ENCODE measurements at regions not wholly inside any gene's neighbourhood (a gene's known extent, or its start where the extent isn't known, plus 50 kb on each side); places are given as distances from the start of the nearest gene placed in this dataset.

- no peak for DNase-seq
Observed at GRCh38 chr7:118298771-118299170, 74.3 kb downstream of the ANKRD7 start.

GRCh38 chr7:118300177-118300576 is 75.7 kb downstream of the ANKRD7 start:
- DNase-seq, result no peak

GRCh38 chr7:118304100-118304499 is 79.6 kb downstream of the ANKRD7 start:
- no peak for DNase-seq

- DNase-seq, result no peak
Observed at GRCh38 chr7:118305671-118306070, 81.2 kb downstream of the ANKRD7 start.

GRCh38 chr7:118306771-118307170 is 82.3 kb downstream of the ANKRD7 start:
- DNase-seq, result no peak

- no peak for DNase-seq
Observed at GRCh38 chr7:118311121-118311836, 86.8 kb downstream of the ANKRD7 start.

GRCh38 chr7:118312051-118312450 is 87.5 kb downstream of the ANKRD7 start:
- no peak for DNase-seq

GRCh38 chr7:118312966-118313365 is 88.5 kb downstream of the ANKRD7 start:
- DNase-seq, result no peak

GRCh38 chr7:118324790-118325449 is 100.4 kb downstream of the ANKRD7 start:
- DNase-seq, result no peak

GRCh38 chr7:118325450-118325808 is 100.9 kb downstream of the ANKRD7 start:
- no peak for DNase-seq

GRCh38 chr7:118327174-118327573 is 102.7 kb downstream of the ANKRD7 start:
- no peak for DNase-seq

GRCh38 chr7:118328505-118329211 is 104.2 kb downstream of the ANKRD7 start:
- DNase-seq, result no peak

GRCh38 chr7:118330388-118330787 is 105.9 kb downstream of the ANKRD7 start:
- no peak for DNase-seq

- no peak for DNase-seq
Observed at GRCh38 chr7:118346748-118347147, 122.2 kb downstream of the ANKRD7 start.

- DNase-seq, result no peak
Observed at GRCh38 chr7:118349604-118350003, 125.1 kb downstream of the ANKRD7 start.

- no peak for DNase-seq
Observed at GRCh38 chr7:118350260-118350659, 125.8 kb downstream of the ANKRD7 start.

- peak; percentile 80 for DNase-seq
Observed at GRCh38 chr7:118352867-118353453, 128.5 kb downstream of the ANKRD7 start.

- no peak for DNase-seq
Observed at GRCh38 chr7:118366363-118366762, 141.9 kb downstream of the ANKRD7 start.

GRCh38 chr7:118368958-118369357 is 144.5 kb downstream of the ANKRD7 start:
- no peak for DNase-seq

- DNase-seq, result no peak
Observed at GRCh38 chr7:118369987-118370386, 145.5 kb downstream of the ANKRD7 start.

- no peak for DNase-seq
Observed at GRCh38 chr7:118372530-118372929, 148.0 kb downstream of the ANKRD7 start.

GRCh38 chr7:118389629-118390028 is 165.1 kb downstream of the ANKRD7 start:
- no peak for DNase-seq

GRCh38 chr7:118404211-118404610 is 179.7 kb downstream of the ANKRD7 start:
- no peak for DNase-seq

GRCh38 chr7:118418433-118418832 is 193.9 kb downstream of the ANKRD7 start:
- DNase-seq, result no peak
